ENCODE measurements at regions not wholly inside any gene's neighbourhood (a gene's known extent, or its start where the extent isn't known, plus 50 kb on each side); places are given as distances from the start of the nearest gene placed in this dataset.

GRCh38 chr14:43858981-43859380, 648.1 kb downstream of the FSCB start:
- ATAC-seq (ENCODE audit: insufficient number of reproducible peaks, low FRiP score, low read depth) (no peak), DNase-seq (ENCODE audit: low spot score) (no peak)
- no peaks in the 10 kb centered on the region for H3K4me1 ChIP-seq (ENCODE audit: control insufficient read depth in 1 of 2, low read depth in 2 of 2)
- H3K36me3 ChIP-seq: no peaks in the 10 kb centered on the region
- no peaks in the 10 kb centered on the region for H3K9me3 ChIP-seq
- no peaks in the 10 kb centered on the region for H3K27me3 ChIP-seq (replicated peaks; ENCODE audit: insufficient read depth)
- no peak overlapping the region for H3K27ac ChIP-seq
- TF ChIP-seq, protein P1, sequence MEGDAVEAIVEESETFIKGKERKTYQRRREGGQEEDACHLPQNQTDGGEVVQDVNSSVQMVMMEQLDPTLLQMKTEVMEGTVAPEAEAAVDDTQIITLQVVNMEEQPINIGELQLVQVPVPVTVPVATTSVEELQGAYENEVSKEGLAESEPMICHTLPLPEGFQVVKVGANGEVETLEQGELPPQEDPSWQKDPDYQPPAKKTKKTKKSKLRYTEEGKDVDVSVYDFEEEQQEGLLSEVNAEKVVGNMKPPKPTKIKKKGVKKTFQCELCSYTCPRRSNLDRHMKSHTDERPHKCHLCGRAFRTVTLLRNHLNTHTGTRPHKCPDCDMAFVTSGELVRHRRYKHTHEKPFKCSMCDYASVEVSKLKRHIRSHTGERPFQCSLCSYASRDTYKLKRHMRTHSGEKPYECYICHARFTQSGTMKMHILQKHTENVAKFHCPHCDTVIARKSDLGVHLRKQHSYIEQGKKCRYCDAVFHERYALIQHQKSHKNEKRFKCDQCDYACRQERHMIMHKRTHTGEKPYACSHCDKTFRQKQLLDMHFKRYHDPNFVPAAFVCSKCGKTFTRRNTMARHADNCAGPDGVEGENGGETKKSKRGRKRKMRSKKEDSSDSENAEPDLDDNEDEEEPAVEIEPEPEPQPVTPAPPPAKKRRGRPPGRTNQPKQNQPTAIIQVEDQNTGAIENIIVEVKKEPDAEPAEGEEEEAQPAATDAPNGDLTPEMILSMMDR (IDR thresholded peaks at IDR 0.05): no peak
- no peak overlapping the region for H3K4me3 ChIP-seq

DNA sequence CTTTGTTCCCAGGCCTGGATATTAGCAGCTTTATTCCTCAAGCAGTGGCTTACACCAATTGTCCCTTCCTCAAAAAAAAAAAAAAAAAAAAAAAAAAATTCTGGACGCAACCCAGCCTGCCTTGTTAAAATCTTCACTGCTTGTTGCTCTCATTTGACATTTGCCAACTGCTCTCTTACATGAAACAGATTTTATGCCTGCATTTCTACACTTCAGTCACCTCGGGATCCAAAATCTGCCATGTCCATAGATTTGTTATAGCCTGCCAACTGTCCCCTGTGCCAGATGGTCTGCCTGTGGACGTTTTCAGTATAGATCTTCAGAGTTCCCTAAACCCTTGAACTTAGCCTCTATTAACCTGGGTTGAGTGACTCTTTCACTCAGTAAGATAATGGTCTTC, 651.5 kb downstream of the FSCB start:
- no peak overlapping the region for H3K27ac ChIP-seq
- H3K9me3 ChIP-seq: no peaks in the 10 kb centered on the region
- no peak overlapping the region for H3K4me3 ChIP-seq
- no peak for ATAC-seq (ENCODE audit: insufficient number of reproducible peaks, low FRiP score, low read depth)
- DNase-seq (ENCODE audit: low spot score): no peak
- TF ChIP-seq, protein P1 (IDR thresholded peaks at IDR 0.05): no peak
- H3K36me3 ChIP-seq: no peaks in the 10 kb centered on the region
- no peaks in the 10 kb centered on the region for H3K27me3 ChIP-seq (replicated peaks; ENCODE audit: insufficient read depth)
- H3K4me1 ChIP-seq (ENCODE audit: control insufficient read depth in 1 of 2, low read depth in 2 of 2): no peaks in the 10 kb centered on the region

DNA sequence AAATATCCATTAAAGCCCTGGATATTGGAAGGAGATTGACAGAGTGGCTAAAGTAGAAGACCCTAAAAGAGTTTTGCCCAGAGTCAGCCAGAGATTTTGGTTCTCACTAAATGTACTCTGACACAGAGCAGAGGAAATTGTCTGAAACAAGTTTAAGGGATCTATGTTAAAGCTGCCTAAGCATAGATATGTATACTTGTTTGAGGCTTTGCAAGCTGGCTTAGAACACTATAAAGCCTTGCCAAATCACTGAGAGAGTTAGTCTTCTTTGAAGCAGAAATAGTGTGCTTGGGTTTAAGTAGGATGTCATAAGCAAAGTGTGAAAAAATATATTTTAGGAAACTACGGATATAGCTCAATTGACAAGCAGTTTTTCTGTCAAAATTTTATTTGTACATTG, 653.5 kb downstream of the FSCB start:
- TF ChIP-seq, protein P1 (IDR thresholded peaks at IDR 0.05): no peak
- Histone ChIP-seq H3K27me3 (replicated peaks; ENCODE audit: insufficient read depth) (no peaks in the 10 kb centered on the region), H3K36me3 (no peaks in the 10 kb centered on the region), H3K4me1 (ENCODE audit: control insufficient read depth in 1 of 2, low read depth in 2 of 2) (no peaks in the 10 kb centered on the region), H3K9me3 (no peaks in the 10 kb centered on the region), H3K27ac (no peak overlapping the region), H3K4me3 (no peak overlapping the region)
- DNase-seq (ENCODE audit: low spot score) (no peak), ATAC-seq (ENCODE audit: insufficient number of reproducible peaks, low FRiP score, low read depth) (no peak)

DNA sequence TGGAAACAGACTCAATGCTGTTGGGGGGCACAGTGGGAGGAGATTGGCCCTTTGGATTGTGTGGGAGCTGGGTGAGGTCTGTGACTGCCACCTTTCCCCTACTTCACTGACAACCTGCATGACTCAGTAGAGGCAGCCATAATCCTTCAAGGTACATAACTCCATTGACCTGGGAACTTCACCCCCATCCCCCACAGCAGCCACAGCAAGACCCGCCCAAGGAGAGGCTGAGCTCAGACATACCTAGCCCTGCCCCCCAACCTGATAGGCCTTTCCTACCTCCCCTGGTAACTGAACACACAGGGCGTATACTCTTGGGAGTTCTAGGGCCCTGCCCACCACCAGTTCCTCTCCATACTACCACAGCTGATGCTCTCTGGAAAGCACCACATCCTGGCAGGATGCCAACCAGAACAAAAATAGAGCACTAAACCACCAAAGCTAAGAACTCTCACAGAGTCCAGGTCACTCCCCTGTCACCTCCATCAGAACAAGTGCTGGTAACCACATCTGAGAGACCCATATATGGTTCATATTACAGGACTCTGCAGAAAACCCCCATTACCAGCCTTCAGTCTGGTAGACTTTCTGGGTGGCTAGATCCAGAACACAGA, 703.9 kb downstream of the FSCB start:
- DNase-seq (ENCODE audit: low spot score): no peak
- Histone ChIP-seq H3K4me1 (ENCODE audit: control insufficient read depth in 1 of 2, low read depth in 2 of 2) (no peaks in the 10 kb centered on the region), H3K27me3 (replicated peaks; ENCODE audit: insufficient read depth) (no peaks in the 10 kb centered on the region), H3K9me3 (no peaks in the 10 kb centered on the region), H3K36me3 (no peaks in the 10 kb centered on the region), H3K4me3 (no peak overlapping the region), H3K27ac (no peak overlapping the region)
- TF ChIP-seq, protein P1 (IDR thresholded peaks at IDR 0.05): no peak
- no peak for ATAC-seq (ENCODE audit: insufficient number of reproducible peaks, low FRiP score, low read depth)

DNA sequence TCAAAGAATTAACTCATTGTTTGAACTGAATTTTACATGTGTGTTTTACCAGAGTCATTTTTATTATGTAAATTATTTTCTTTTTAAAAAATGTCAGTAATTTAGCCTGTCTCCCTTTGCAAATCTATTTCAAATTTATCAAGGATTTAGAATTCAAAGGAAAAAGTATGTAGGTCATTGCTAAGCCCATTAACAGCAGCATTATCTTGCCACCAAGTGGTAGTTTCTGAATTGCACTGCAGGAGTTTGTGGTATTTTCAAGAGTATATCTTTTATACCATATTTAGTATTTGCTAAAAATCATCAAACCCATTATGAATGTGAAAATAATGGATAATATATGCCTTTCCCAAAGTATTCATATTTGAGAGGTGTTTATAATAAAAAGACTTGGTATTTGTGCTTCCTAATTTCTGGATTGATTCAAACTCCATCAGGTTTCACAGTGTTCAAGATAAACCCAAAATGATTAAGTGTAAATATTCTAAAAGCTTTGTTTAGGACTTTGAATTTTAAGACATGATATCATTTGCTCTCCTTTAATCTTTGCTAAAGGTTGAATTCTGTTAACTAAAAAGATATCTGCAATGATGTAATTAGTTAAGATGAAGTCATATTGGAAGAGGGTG, 711.4 kb downstream of the FSCB start:
- DNase-seq (ENCODE audit: low spot score) (no peak), ATAC-seq (ENCODE audit: insufficient number of reproducible peaks, low FRiP score, low read depth) (no peak)
- Histone ChIP-seq H3K27ac (no peak overlapping the region), H3K36me3 (no peaks in the 10 kb centered on the region), H3K27me3 (replicated peaks; ENCODE audit: insufficient read depth) (no peaks in the 10 kb centered on the region), H3K9me3 (no peaks in the 10 kb centered on the region), H3K4me1 (ENCODE audit: control insufficient read depth in 1 of 2, low read depth in 2 of 2) (no peaks in the 10 kb centered on the region), H3K4me3 (no peak overlapping the region)
- TF ChIP-seq, protein P1 (IDR thresholded peaks at IDR 0.05): no peak

Data from thoracic aorta (tissue), 2 donors.